HEK293 (cell line): ENCODE measurements at regions not wholly inside any gene's neighbourhood (a gene's known extent, or its start where the extent isn't known, plus 50 kb on each side); places are given as distances from the start of the nearest gene placed in this dataset.

Source experiments
- CTCF ChIA-PET: fragments of 350-600 bp; formaldehyde crosslinking; extraction: SDS; loops from one replicate; lab custom pipeline; 2021; ENCODE audit warnings: antibody characterized with exemption; lab: Yijun Ruan, JAX
- POLR2A ChIA-PET: fragments of 300-600 bp; formaldehyde crosslinking; extraction: SDS; loops from one replicate; lab custom pipeline; 2020; ENCODE audit warnings: antibody characterized with exemption, inconsistent platforms; lab: Yijun Ruan, JAX
- H3K27ac ChIP-seq: fragments of 200-500 bp; sonication (Bioruptor generic); 2 replicates; pipeline ENCODE4 v1.5.1; 2014; ENCODE audit warnings: low read depth, low read length, control low read depth, inconsistent platforms; ENCODE audit errors: extremely low read depth
- H3K36me3 ChIP-seq, 2 experiments: fragments of 200-500 bp in 1 of 2; sonication (Bioruptor generic) in 1 of 2; 1 replicate in 1 of 2; 2 replicates in 1 of 2; pipeline ENCODE4 v1.5.1; 2014 to 2017; ENCODE audit warnings: inconsistent platforms in 2 of 2, low read length in 2 of 2; ENCODE audit not compliant: control insufficient read depth in 2 of 2, insufficient read depth in 1 of 2
- H3K4me1 ChIP-seq: fragments of 200-500 bp; sonication (Bioruptor generic); 2 replicates; pipeline ENCODE4 v1.5.1; 2014; ENCODE audit warnings: mild to moderate bottlenecking, low read length, inconsistent platforms; ENCODE audit not compliant: control insufficient read depth, insufficient read depth
- H3K4me3 ChIP-seq: 2 replicates; pipeline ENCODE4 v1.5.1; 2011; ENCODE audit warnings: low read depth, mild to moderate bottlenecking, control low read depth, low read length, moderate library complexity
- H3K9me3 ChIP-seq: fragments of 200-500 bp; sonication (Bioruptor generic); 2 replicates; pipeline ENCODE4 v1.5.1; 2014; ENCODE audit warnings: low read depth, low read length, inconsistent platforms; ENCODE audit not compliant: control insufficient read depth, insufficient read depth
- GFI1B ChIP-seq: fragments of 450-650 bp; formaldehyde crosslinking; IDR thresholded peaks from 2 replicates; pipeline ENCODE4 v1.5.1; 2016; ENCODE audit warnings: missing biosample characterization, missing genetic modification characterization
- KLF8 ChIP-seq: fragments of 450-650 bp; formaldehyde crosslinking; IDR thresholded peaks from 2 replicates; pipeline ENCODE4 v1.5.1; 2016; ENCODE audit warnings: missing biosample characterization, missing genetic modification characterization
- SCRT1 ChIP-seq: fragments of 450-650 bp; formaldehyde crosslinking; IDR thresholded peaks from 2 replicates; pipeline ENCODE4 v1.5.1; 2016; ENCODE audit warnings: missing biosample characterization, missing genetic modification characterization, borderline replicate concordance
- SETDB1 ChIP-seq: IDR thresholded peaks from one replicate; pipeline ENCODE4 v1.6.1; 2017; ENCODE audit warnings: mild to moderate bottlenecking, low read length, moderate library complexity, mixed read lengths; ENCODE audit not compliant: insufficient read length
- WT1 ChIP-seq: fragments of 450-650 bp; formaldehyde crosslinking; IDR thresholded peaks from 2 replicates; pipeline ENCODE4 v1.5.1; 2016; ENCODE audit warnings: missing biosample characterization, missing genetic modification characterization
- ZBTB1 ChIP-seq: fragments of 450-650 bp; formaldehyde crosslinking; IDR thresholded peaks from 2 replicates; pipeline ENCODE4 v1.5.1; 2016; ENCODE audit warnings: missing biosample characterization, missing genetic modification characterization
- ZFP37 ChIP-seq: fragments of 450-650 bp; formaldehyde crosslinking; IDR thresholded peaks from 2 replicates; pipeline ENCODE4 v1.5.1; 2016; ENCODE audit warnings: missing biosample characterization, missing genetic modification characterization
- ZNF10 ChIP-seq: fragments of 450-650 bp; formaldehyde crosslinking; IDR thresholded peaks from 2 replicates; pipeline ENCODE4 v1.5.1; 2017; ENCODE audit warnings: missing biosample characterization, missing genetic modification characterization
- ZNF214 ChIP-seq: fragments of 450-650 bp; formaldehyde crosslinking; IDR thresholded peaks from 2 replicates; pipeline ENCODE4 v1.5.1; 2017; ENCODE audit warnings: missing biosample characterization, mild to moderate bottlenecking, missing genetic modification characterization, borderline replicate concordance
- ZNF433 ChIP-seq: fragments of 450-650 bp; formaldehyde crosslinking; IDR thresholded peaks from 2 replicates; pipeline ENCODE4 v1.5.1; 2016; ENCODE audit warnings: missing biosample characterization, missing genetic modification characterization, low read depth
- ZNF473 ChIP-seq: fragments of 450-650 bp; formaldehyde crosslinking; IDR thresholded peaks from 2 replicates; pipeline ENCODE4 v1.5.1; 2017; ENCODE audit warnings: missing biosample characterization, missing genetic modification characterization
- ZNF560 ChIP-seq: fragments of 450-650 bp; formaldehyde crosslinking; IDR thresholded peaks from 2 replicates; pipeline ENCODE4 v1.5.1; 2017; ENCODE audit warnings: missing biosample characterization, missing genetic modification characterization, borderline replicate concordance
- ZNF626 ChIP-seq: fragments of 450-650 bp; sonication (Bioruptor Pico); formaldehyde crosslinking; IDR thresholded peaks from 2 replicates; pipeline ENCODE4 v1.5.1; 2018; ENCODE audit warnings: missing biosample characterization, missing genetic modification characterization, inconsistent platforms
- ZNF654 ChIP-seq: fragments of 450-650 bp; formaldehyde crosslinking; IDR thresholded peaks from 2 replicates; pipeline ENCODE4 v1.5.1; 2016; ENCODE audit warnings: low read depth, missing biosample characterization, missing genetic modification characterization
- TF ChIP-seq, protein P1 (sequence below): fragments of 450-650 bp; formaldehyde crosslinking; IDR thresholded peaks from 2 replicates; pipeline ENCODE4 v1.5.1; 2016; ENCODE audit warnings: missing biosample characterization, missing genetic modification characterization
- TF ChIP-seq, protein P2 (sequence below): fragments of 450-650 bp; formaldehyde crosslinking; IDR thresholded peaks from 2 replicates; pipeline ENCODE4 v1.5.1; 2017; ENCODE audit warnings: missing biosample characterization, missing genetic modification characterization
- TF ChIP-seq, protein P3 (sequence below): fragments of 450-650 bp; formaldehyde crosslinking; IDR thresholded peaks from 2 replicates; pipeline ENCODE4 v1.5.1; 2016; ENCODE audit warnings: missing biosample characterization, missing genetic modification characterization

DNA sequence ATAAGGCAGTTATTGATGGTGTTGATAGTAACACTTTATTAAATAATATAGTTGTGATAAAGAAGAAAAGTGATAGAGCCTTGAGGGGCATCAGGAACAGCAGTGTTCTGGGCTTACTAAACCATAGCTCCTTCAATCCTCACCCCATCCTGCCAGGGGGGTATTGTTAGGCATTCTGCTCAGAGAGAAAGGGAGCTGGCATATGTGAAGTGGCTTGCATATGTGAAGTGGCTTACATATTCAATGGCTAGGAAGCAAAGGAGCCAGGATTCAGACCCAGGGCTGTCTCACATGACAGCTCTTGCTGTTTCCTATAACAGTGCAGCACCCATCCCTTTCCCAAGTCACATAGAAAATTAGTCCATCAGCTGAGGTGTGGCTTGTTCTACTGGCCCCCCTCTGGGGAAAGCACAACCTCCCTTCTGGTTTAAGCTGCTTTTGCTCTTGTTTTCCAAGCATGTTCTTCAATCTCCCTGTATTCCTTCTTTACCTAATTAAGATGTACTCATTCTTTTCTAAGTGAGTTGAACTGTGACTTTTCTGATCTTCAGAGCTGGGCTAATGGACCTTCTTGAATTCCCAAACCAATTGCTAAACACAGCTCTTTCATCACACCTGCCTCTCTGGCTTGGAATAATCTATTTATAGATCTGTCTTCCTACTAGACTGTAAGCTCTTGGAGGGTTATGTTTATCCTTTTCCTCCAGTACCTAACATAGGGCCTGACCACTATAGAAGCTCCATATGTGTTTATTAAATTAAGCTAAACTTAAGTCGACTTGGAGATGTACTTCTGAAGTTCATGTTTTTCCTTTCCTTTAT is 108.7 kb upstream of the GLI3 start:
- Histone ChIP-seq H3K27ac (no peak overlapping the region), H3K36me3 (no peaks in the 10 kb centered on the region), H3K9me3 (no peaks in the 10 kb centered on the region), H3K4me1 (no peaks in the 10 kb centered on the region), H3K4me3 (no peak overlapping the region)
- CTCF ChIA-PET: interaction anchor here (0.6 to 1.5 kb wide), 2 partner anchors 14 to 403 kb away, joined by 3 to 4 read pairs; no protein-coding TSS in a partner anchor
- no peak for TF ChIP-seq SETDB1
- POLR2A ChIA-PET: no interaction called here

DNA sequence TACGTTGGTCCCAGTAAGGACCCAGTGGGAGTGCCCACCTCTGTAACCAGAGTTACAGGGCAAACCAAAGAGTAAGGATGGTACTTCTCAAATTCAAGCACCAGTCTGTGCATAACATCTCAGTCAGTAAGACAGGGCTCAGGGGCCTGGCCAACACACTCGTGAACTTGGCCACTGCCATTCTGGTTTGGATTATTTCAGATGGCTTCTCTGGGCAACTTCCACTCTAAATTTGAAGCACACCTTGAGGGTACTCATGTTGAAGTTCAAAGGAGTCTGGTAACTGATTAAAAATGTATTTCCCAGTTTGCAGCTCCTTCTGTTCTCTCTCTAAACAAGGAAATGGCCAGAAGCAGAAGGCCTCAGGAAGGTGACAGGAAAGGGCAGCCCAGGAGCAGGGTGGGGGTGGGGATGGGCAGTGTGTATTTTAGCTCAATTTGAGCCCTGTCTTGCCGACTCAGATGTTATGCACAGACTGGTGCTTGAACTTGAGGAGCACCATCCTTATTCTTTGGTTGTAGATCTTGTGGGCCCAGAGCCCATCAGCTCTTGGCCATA is 107.3 kb upstream of the GLI3 start:
- Histone ChIP-seq H3K36me3 (no peaks in the 10 kb centered on the region), H3K9me3 (no peaks in the 10 kb centered on the region), H3K4me1 (no peaks in the 10 kb centered on the region), H3K4me3 (no peak overlapping the region), H3K27ac (no peak overlapping the region)
- CTCF ChIA-PET: interaction anchor here (0.6 kb wide), 1 partner anchor 1249 kb away, joined by 3 read pairs; no protein-coding TSS in a partner anchor
- TF ChIP-seq, protein P1, sequence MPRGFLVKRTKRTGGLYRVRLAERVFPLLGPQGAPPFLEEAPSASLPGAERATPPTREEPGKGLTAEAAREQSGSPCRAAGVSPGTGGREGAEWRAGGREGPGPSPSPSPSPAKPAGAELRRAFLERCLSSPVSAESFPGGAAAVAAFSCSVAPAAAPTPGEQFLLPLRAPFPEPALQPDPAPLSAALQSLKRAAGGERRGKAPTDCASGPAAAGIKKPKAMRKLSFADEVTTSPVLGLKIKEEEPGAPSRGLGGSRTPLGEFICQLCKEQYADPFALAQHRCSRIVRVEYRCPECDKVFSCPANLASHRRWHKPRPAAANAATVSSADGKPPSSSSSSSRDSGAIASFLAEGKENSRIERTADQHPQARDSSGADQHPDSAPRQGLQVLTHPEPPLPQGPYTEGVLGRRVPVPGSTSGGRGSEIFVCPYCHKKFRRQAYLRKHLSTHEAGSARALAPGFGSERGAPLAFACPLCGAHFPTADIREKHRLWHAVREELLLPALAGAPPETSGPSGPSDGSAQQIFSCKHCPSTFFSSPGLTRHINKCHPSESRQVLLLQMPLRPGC (tag by site-specific recombination): no peak
- TF ChIP-seq, protein P2, sequence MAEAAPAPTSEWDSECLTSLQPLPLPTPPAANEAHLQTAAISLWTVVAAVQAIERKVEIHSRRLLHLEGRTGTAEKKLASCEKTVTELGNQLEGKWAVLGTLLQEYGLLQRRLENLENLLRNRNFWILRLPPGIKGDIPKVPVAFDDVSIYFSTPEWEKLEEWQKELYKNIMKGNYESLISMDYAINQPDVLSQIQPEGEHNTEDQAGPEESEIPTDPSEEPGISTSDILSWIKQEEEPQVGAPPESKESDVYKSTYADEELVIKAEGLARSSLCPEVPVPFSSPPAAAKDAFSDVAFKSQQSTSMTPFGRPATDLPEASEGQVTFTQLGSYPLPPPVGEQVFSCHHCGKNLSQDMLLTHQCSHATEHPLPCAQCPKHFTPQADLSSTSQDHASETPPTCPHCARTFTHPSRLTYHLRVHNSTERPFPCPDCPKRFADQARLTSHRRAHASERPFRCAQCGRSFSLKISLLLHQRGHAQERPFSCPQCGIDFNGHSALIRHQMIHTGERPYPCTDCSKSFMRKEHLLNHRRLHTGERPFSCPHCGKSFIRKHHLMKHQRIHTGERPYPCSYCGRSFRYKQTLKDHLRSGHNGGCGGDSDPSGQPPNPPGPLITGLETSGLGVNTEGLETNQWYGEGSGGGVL (tag by site-specific recombination): no peak
- TF ChIP-seq ZNF433 (tag by site-specific recombination): no peak
- no peak for TF ChIP-seq WT1 (tag by site-specific recombination)
- no peak for TF ChIP-seq ZNF654
- no peak for TF ChIP-seq ZFP37 (tag by site-specific recombination)
- no peak for TF ChIP-seq ZNF214 (tag by site-specific recombination)
- no peak for TF ChIP-seq ZNF10 (tag by site-specific recombination)
- TF ChIP-seq KLF8: no peak
- TF ChIP-seq ZNF560 (tag by site-specific recombination): no peak
- no peak for TF ChIP-seq GFI1B (tag by site-specific recombination)
- no peak for TF ChIP-seq ZNF473 (tag by site-specific recombination)
- TF ChIP-seq, protein P3, sequence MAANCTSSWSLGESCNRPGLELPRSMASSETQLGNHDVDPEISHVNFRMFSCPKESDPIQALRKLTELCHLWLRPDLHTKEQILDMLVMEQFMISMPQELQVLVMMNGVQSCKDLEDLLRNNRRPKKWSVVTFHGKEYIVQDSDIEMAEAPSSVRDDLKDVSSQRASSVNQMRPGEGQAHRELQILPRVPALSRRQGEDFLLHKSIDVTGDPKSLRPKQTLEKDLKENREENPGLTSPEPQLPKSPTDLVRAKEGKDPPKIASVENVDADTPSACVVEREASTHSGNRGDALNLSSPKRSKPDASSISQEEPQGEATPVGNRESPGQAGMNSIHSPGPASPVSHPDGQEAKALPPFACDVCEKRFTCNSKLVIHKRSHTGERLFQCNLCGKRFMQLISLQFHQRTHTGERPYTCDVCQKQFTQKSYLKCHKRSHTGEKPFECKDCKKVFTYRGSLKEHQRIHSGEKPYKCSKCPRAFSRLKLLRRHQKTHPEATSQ (tag by site-specific recombination): no peak
- no peak for TF ChIP-seq ZBTB1
- POLR2A ChIA-PET: interaction anchor here (0.6 kb wide), 1 partner anchor 224 kb away, joined by 4 read pairs; no protein-coding TSS in a partner anchor

DNA sequence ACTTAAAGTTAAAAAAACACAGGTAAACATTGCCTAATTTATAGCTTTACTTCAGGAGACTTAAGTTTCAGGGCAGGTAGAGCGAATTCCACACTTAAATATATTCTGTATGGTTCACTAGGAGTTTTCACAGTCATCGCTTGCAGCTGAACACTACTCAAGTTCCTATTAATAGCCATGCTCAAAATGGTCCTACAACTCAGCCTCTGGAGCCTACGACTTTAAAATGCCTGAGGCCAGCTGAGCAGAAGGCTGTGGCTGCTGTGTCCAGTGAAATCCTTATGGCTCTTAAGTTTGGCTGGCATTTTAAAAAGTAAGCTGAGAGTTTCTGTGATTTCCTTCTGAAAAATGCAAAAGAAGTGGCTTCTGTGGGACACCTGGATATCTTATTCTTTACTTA is 105.4 kb upstream of the GLI3 start:
- H3K4me1 ChIP-seq: no peaks in the 10 kb centered on the region
- TF ChIP-seq SCRT1 (tag by site-specific recombination) (no peak), ZNF626 (tag by site-specific recombination) (no peak)
- POLR2A ChIA-PET: no interaction called here
- no peaks in the 10 kb centered on the region for H3K9me3 ChIP-seq
- H3K36me3 ChIP-seq: no peaks in the 10 kb centered on the region
- CTCF ChIA-PET: no interaction called here
- H3K4me3 ChIP-seq: no peak overlapping the region
- H3K27ac ChIP-seq: no peak overlapping the region
